GM23338 (cell line): ENCODE measurements at regions not wholly inside any gene's neighbourhood (a gene's known extent, or its start where the extent isn't known, plus 50 kb on each side); places are given as distances from the start of the nearest gene placed in this dataset.

Source experiments
- ATAC-seq: fragments of 200-7000 bp; cut with Tn5 transposase; 3 replicates; pipeline ENCODE4 v1.9.1; 2020
- DNase-seq: peaks from one replicate; pipeline ENCODE4 v3.0.0-alpha.2; 2015; ENCODE audit warnings: low spot score
- H2AFZ ChIP-seq: fragments of 200-600 bp; sonication (generic); 2 replicates; pipeline ENCODE4 v1.8.0; 2016; ENCODE audit warnings: antibody characterized with exemption, mild to moderate bottlenecking, moderate library complexity
- H3F3A ChIP-seq: fragments of 200-600 bp; sonication (generic); replicated peaks from 2 replicates; pipeline ENCODE4 v1.8.0; 2017; ENCODE audit warnings: antibody characterized with exemption, mixed run types, low read depth
- H3K27ac ChIP-seq: fragments of 200-600 bp; sonication (generic); 2 replicates; pipeline ENCODE4 v1.6.1; 2016; ENCODE audit warnings: low read depth
- H3K27me3 ChIP-seq: fragments of 200-600 bp; sonication (generic); 2 replicates; pipeline ENCODE4 v1.8.0; 2016; ENCODE audit warnings: mild to moderate bottlenecking, mixed run types, moderate library complexity; ENCODE audit not compliant: insufficient read depth
- H3K36me3 ChIP-seq: fragments of 200-600 bp; sonication (generic); 2 replicates; pipeline ENCODE4 v1.8.0; 2016; ENCODE audit warnings: mild to moderate bottlenecking; ENCODE audit not compliant: insufficient read depth
- H3K4me1 ChIP-seq: fragments of 200-600 bp; sonication (generic); 2 replicates; pipeline ENCODE4 v1.8.0; 2016; ENCODE audit warnings: mild to moderate bottlenecking, moderate library complexity; ENCODE audit not compliant: insufficient read depth
- H3K4me2 ChIP-seq: fragments of 200-600 bp; sonication (generic); 2 replicates; pipeline ENCODE4 v1.7.1; 2017; ENCODE audit warnings: mixed run types
- H3K4me3 ChIP-seq: fragments of 200-600 bp; sonication (generic); 2 replicates; pipeline ENCODE4 v1.6.1; 2016; ENCODE audit warnings: mixed run types
- H3K79me2 ChIP-seq: fragments of 200-600 bp; sonication (generic); replicated peaks from 2 replicates; pipeline ENCODE4 v1.8.0; 2017; ENCODE audit warnings: mild to moderate bottlenecking; ENCODE audit not compliant: insufficient read depth
- H3K9me2 ChIP-seq: fragments of 200-600 bp; sonication (generic); 2 replicates; pipeline ENCODE4 v1.8.0; 2017; ENCODE audit not compliant: insufficient read depth
- H4K20me1 ChIP-seq: fragments of 200-600 bp; sonication (generic); replicated peaks from 2 replicates; pipeline ENCODE4 v1.8.0; 2017; ENCODE audit warnings: mild to moderate bottlenecking; ENCODE audit not compliant: insufficient read depth
- H3K27ac Mint-ChIP-seq: 2 replicates; pipeline ENCODE4 v1.8.0; 2020; ENCODE audit warnings: inconsistent platforms, mild to moderate bottlenecking, moderate library complexity, mixed read lengths
- H3K27me3 Mint-ChIP-seq: 3 replicates; pipeline ENCODE4 v1.8.0; 2022; ENCODE audit warnings: low read depth, mild to moderate bottlenecking, moderate library complexity, mixed read lengths, inconsistent platforms; ENCODE audit not compliant: insufficient read depth, poor library complexity
- H3K36me3 Mint-ChIP-seq: 3 replicates; pipeline ENCODE4 v1.8.0; 2021; ENCODE audit warnings: low read depth, mild to moderate bottlenecking, inconsistent platforms, moderate library complexity, mixed read lengths
- H3K4me1 Mint-ChIP-seq: 3 replicates; pipeline ENCODE4 v1.8.0; 2020; ENCODE audit warnings: mild to moderate bottlenecking, inconsistent platforms, mixed read lengths
- H3K4me3 Mint-ChIP-seq: 3 replicates; pipeline ENCODE4 v1.8.0; 2021; ENCODE audit warnings: moderate library complexity, mild to moderate bottlenecking, inconsistent platforms, mixed read lengths
- H3K9me3 Mint-ChIP-seq: 3 replicates; pipeline ENCODE4 v1.8.0; 2020; ENCODE audit warnings: moderate library complexity, mild to moderate bottlenecking, inconsistent platforms, mixed read lengths
- CREB1 ChIP-seq: fragments of 250-450 bp; sonication (Bioruptor Pico); IDR thresholded peaks from 2 replicates; pipeline ENCODE4 v1.5.0; 2020; ENCODE audit warnings: low read depth, mild to moderate bottlenecking, moderate library complexity
- CTCF ChIP-seq, 2 experiments: fragments of 200-600 bp in 1 of 2; sonication (generic) in 1 of 2; conservative IDR thresholded peaks; 2 replicates each; pipeline versions ENCODE4 v1.5.1 to v1.6.1; 2016 to 2017; ENCODE audit warnings: antibody characterized with exemption in 2 of 2, low read depth in 2 of 2, mild to moderate bottlenecking in 2 of 2, moderate library complexity in 1 of 2
- EZH2 ChIP-seq: fragments of 200-600 bp; sonication (generic); IDR thresholded peaks from one replicate; pipeline ENCODE4 v1.8.0; 2017; ENCODE audit warnings: antibody characterized with exemption, mild to moderate bottlenecking, low read depth; ENCODE audit not compliant: unreplicated experiment
- EZH2phosphoT487 ChIP-seq: fragments of 200-600 bp; sonication (generic); IDR thresholded peaks from one replicate; pipeline ENCODE4 v1.8.1; 2018; ENCODE audit warnings: antibody characterized with exemption; ENCODE audit not compliant: unreplicated experiment
- JUNB ChIP-seq: IDR thresholded peaks from one replicate; pipeline ENCODE4 v1.6.1; 2016; ENCODE audit warnings: antibody characterized with exemption; ENCODE audit not compliant: unreplicated experiment
- NANOG ChIP-seq: IDR thresholded peaks from 2 replicates; pipeline ENCODE4 v1.6.1; 2016; ENCODE audit warnings: antibody characterized with exemption, borderline replicate concordance
- POLR2AphosphoS5 ChIP-seq: IDR thresholded peaks from 2 replicates; pipeline ENCODE4 v1.6.1; 2016; ENCODE audit warnings: antibody characterized with exemption, low read depth
- REST ChIP-seq: IDR thresholded peaks from one replicate; pipeline ENCODE4 v1.6.1; 2018; ENCODE audit warnings: antibody characterized with exemption; ENCODE audit not compliant: unreplicated experiment
- STAT1 ChIP-seq: IDR thresholded peaks from one replicate; pipeline ENCODE4 v1.6.1; 2016; ENCODE audit warnings: antibody characterized with exemption; ENCODE audit not compliant: unreplicated experiment
- ZNF114 ChIP-seq: fragments of 250-450 bp; sonication (Bioruptor Pico); IDR thresholded peaks from 2 replicates; pipeline ENCODE4 v1.5.0; 2020; ENCODE audit warnings: mild to moderate bottlenecking, moderate library complexity
- ZNF331 ChIP-seq: fragments of 250-450 bp; sonication (Bioruptor Pico); IDR thresholded peaks from 2 replicates; pipeline ENCODE4 v1.5.0; 2020; ENCODE audit warnings: low read depth, mild to moderate bottlenecking, moderate library complexity
- ZNF462 ChIP-seq: fragments of 250-450 bp; sonication (Bioruptor Pico); IDR thresholded peaks from 2 replicates; pipeline ENCODE4 v1.5.0; 2020; ENCODE audit warnings: mild to moderate bottlenecking, moderate library complexity
- TF ChIP-seq, protein P1 (sequence below): IDR thresholded peaks from 2 replicates; pipeline ENCODE4 v1.6.1; 2016; ENCODE audit warnings: antibody characterized with exemption

GRCh38 chr2:7108792-7109532 lies 191.8 kb downstream of the RNF144A start:
- no peak overlapping the region for H3K4me2 ChIP-seq
- no peaks in the 10 kb centered on the region for H3K79me2 ChIP-seq
- Mint-ChIP-seq H3K36me3 (no peaks in the 10 kb centered on the region; the same call in 2 of the 3 replicates), H3K27ac (no peak overlapping the region), H3K27me3 (no peaks in the 10 kb centered on the region), H3K4me3 (no peak overlapping the region), H3K9me3 (peaks cover 5% of the 10 kb centered on the region; the same call in 2 of the 3 replicates), H3K4me1 (peaks cover 6% of the 10 kb centered on the region)
- TF ChIP-seq REST (no peak), ZNF114 (CRISPR knock-in tag) (no peak), POLR2AphosphoS5 (no peak), CTCF (conservative IDR thresholded peaks at IDR 0.05; ENCODE audit: low read depth in 2 of 2) (no peak), EZH2phosphoT487 (no peak), NANOG (no peak), JUNB (no peak), CREB1 (CRISPR knock-in tag) (no peak), STAT1 (no peak), ZNF462 (CRISPR knock-in tag) (no peak), EZH2 (no peak), ZNF331 (no peak)
- TF ChIP-seq, protein P1, sequence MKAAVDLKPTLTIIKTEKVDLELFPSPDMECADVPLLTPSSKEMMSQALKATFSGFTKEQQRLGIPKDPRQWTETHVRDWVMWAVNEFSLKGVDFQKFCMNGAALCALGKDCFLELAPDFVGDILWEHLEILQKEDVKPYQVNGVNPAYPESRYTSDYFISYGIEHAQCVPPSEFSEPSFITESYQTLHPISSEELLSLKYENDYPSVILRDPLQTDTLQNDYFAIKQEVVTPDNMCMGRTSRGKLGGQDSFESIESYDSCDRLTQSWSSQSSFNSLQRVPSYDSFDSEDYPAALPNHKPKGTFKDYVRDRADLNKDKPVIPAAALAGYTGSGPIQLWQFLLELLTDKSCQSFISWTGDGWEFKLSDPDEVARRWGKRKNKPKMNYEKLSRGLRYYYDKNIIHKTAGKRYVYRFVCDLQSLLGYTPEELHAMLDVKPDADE, result no peak
- no peaks in the 10 kb centered on the region for H3K36me3 ChIP-seq
- ATAC-seq, result no peak
- 0 out of 2 replicates have a peak, but pooled peaks cover 6% of the 10 kb centered on the region for H3K4me1 ChIP-seq
- H3K4me3 ChIP-seq, result no peak overlapping the region
- no peaks in the 10 kb centered on the region for H3K27me3 ChIP-seq
- no peak overlapping the region for H3K27ac ChIP-seq
- 0 out of 2 replicates have a peak, but pooled peaks cover 5% of the 10 kb centered on the region for H3K9me2 ChIP-seq
- DNase-seq, result no peak
- no peaks in the 10 kb centered on the region for H3F3A ChIP-seq
- H2AFZ ChIP-seq, result 0 out of 2 replicates have a peak overlapping the region, but pooled peaks have one; percentile 80
- no peaks in the 10 kb centered on the region for H4K20me1 ChIP-seq
